Upper lobe of left lung (tissue), 4 donors: ENCODE measurements at regions not wholly inside any gene's neighbourhood (a gene's known extent, or its start where the extent isn't known, plus 50 kb on each side); places are given as distances from the start of the nearest gene placed in this dataset.

ENCODE experiments used
- POLR2A ChIP-seq, 4 donors: fragments of 450-650 bp; IDR thresholded peaks; one replicate each; pipeline ENCODE4 v1.5.1; 2016 to 2017; ENCODE audit warnings: antibody characterized with exemption in 4 of 4, mild to moderate bottlenecking in 2 of 4
- TF ChIP-seq, protein P1 (sequence below), 6 experiments: fragments of 450-650 bp in 4 of 6; fragments of 200-600 bp in 2 of 6; sonication (generic) in 2 of 6; IDR thresholded peaks; one replicate each; pipeline ENCODE4 v1.5.1; 2016 to 2019; ENCODE audit warnings: antibody characterized with exemption in 6 of 6

DNA sequence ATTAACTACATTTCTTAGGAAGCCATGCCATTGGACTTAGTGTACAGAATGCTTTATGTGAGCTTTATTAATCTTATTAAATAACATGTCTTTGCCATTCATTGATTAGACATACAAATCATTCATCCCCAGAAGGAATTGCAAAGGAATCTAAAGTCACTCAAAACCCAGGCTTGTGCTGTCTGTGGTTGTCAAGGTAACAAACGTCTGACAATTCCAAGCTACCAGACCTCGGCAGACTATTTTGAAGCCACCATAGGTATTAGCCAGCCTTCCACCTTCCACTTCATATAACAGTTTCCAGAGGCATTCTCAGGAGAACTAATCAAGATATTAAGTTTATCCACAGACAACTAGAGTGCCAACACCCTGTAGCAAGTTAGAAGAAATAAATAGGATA is 135.2 kb upstream of the TUSC1 start:
- no peak for TF ChIP-seq POLR2A (IDR thresholded peaks at IDR 0.05)
- TF ChIP-seq, protein P1, sequence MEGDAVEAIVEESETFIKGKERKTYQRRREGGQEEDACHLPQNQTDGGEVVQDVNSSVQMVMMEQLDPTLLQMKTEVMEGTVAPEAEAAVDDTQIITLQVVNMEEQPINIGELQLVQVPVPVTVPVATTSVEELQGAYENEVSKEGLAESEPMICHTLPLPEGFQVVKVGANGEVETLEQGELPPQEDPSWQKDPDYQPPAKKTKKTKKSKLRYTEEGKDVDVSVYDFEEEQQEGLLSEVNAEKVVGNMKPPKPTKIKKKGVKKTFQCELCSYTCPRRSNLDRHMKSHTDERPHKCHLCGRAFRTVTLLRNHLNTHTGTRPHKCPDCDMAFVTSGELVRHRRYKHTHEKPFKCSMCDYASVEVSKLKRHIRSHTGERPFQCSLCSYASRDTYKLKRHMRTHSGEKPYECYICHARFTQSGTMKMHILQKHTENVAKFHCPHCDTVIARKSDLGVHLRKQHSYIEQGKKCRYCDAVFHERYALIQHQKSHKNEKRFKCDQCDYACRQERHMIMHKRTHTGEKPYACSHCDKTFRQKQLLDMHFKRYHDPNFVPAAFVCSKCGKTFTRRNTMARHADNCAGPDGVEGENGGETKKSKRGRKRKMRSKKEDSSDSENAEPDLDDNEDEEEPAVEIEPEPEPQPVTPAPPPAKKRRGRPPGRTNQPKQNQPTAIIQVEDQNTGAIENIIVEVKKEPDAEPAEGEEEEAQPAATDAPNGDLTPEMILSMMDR (IDR thresholded peaks at IDR 0.05): no peak
